ENCODE measurements at regions not wholly inside any gene's neighbourhood (a gene's known extent, or its start where the extent isn't known, plus 50 kb on each side); places are given as distances from the start of the nearest gene placed in this dataset.

DNA sequence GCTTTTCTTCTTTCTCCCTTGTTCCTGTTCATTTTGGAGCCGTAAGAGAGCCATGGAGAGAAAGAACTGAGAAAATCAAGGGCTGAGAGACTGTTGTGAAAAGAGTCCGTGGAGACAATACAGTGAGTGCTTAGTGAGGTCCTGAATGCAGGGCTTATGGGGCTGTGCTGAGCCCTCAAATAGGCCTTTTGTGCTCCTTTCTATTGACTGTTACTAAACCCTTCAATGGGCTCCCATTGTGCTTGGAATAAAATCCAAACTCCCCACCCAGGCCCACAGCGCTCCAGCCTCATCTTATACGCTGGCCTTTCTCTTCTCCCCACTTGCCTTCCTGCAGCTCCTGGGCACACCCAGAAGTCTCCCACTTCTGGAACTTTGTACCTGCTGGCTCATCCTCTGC, 243.1 kb upstream of the HABP2 start:
- TF ChIP-seq, protein P1, sequence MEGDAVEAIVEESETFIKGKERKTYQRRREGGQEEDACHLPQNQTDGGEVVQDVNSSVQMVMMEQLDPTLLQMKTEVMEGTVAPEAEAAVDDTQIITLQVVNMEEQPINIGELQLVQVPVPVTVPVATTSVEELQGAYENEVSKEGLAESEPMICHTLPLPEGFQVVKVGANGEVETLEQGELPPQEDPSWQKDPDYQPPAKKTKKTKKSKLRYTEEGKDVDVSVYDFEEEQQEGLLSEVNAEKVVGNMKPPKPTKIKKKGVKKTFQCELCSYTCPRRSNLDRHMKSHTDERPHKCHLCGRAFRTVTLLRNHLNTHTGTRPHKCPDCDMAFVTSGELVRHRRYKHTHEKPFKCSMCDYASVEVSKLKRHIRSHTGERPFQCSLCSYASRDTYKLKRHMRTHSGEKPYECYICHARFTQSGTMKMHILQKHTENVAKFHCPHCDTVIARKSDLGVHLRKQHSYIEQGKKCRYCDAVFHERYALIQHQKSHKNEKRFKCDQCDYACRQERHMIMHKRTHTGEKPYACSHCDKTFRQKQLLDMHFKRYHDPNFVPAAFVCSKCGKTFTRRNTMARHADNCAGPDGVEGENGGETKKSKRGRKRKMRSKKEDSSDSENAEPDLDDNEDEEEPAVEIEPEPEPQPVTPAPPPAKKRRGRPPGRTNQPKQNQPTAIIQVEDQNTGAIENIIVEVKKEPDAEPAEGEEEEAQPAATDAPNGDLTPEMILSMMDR (IDR thresholded peaks at IDR 0.05) = no peak
- TF ChIP-seq POLR2A (IDR thresholded peaks at IDR 0.05) = no peak
